ENCODE measurements at regions not wholly inside any gene's neighbourhood (a gene's known extent, or its start where the extent isn't known, plus 50 kb on each side); places are given as distances from the start of the nearest gene placed in this dataset.

GRCh38 chr12:19941096-19941495, 427.2 kb upstream of the PDE3A start:
- no peak for DNase-seq (ENCODE audit: extremely low read depth in 1 of 2, low read depth in 1 of 2)

DNA sequence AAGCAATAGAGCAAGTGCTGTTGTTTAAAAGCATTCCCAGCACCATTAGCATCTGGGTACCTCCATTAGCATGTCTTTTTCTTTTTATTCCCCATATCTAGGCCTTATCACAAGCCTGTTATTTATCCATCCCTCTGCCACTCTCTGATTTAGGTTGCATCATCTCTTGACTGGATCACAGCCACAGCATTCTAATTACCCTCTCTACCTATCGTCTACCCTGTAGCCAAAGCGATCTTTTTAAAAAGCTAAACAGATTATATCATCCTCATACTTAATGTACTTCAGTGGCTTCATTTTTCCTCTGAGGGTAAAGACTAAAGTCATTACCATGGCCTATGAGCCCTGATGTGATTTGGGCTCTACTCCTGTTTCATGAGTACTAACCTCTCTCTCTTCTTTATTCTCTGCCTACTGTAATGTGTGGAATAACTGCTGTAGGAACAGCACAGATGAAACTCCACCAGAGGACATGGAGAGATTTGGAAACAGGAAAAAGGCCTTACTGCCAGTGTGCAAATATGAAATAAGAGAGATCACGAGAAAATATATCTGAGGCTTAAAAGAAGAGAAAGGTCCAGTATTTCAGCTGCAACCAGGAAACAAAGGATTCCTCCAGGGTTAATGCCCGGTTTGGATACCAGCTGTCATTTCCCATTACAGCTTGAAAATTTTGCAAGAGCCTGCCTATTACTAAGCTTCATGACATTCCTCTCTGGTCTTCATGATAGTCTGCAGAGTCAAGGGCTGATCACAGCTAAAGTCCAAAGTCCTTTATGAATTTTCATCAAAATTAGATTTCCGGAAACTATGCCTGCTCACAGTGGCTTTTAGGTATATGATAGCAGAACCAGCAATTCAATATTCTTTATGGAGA, 422.5 kb upstream of the PDE3A start:
- no peak for DNase-seq (ENCODE audit: extremely low read depth in 1 of 2, low read depth in 1 of 2)

DNA sequence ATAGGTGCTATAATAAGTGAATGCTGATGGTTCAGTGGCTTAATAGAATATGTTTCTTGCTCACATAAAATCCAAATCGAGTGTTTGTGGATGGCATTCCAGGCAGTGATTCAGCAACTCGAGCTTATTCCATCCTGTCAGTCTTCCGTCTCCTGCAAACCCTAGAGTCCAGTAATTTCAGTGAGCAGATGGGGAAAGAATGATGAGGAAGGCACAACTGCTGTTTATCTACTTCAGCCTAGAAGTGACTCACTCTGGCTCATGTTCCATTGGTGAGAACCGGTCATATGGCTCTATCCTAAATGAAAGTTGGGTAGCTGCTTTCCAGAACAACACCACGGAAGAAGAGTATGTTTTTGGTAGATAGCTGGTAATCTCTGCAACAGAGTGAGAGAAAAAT, 421.8 kb upstream of the PDE3A start:
- no peak for DNase-seq (ENCODE audit: extremely low read depth in 1 of 2, low read depth in 1 of 2)

GRCh38 chr12:19947344-19947743, 421.0 kb upstream of the PDE3A start:
- DNase-seq (ENCODE audit: extremely low read depth in 1 of 2, low read depth in 1 of 2), result no peak

GRCh38 chr12:19951664-19952063, 416.7 kb upstream of the PDE3A start:
- no peak for DNase-seq (ENCODE audit: extremely low read depth in 1 of 2, low read depth in 1 of 2)

DNA sequence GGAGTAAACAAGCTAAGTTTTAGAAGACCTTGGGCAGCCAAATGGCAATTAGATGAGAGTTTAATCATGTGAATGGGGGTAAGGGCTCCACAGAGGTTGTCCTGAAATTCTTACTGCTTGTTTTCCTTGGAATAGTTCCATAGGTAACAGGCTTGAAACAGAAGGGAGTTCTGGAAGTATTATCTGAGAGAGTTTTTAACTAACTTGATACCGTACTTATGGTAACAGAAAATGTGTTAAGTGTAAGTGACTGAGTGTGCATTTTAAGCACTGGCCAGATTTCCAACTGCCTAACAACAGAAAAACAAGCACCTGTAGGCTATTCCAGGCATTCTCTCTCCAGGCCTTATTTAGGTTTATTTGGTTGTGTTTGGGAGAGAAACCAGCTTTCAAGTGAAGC, 414.6 kb upstream of the PDE3A start:
- DNase-seq (ENCODE audit: extremely low read depth in 1 of 2, low read depth in 1 of 2), result no peak

DNA sequence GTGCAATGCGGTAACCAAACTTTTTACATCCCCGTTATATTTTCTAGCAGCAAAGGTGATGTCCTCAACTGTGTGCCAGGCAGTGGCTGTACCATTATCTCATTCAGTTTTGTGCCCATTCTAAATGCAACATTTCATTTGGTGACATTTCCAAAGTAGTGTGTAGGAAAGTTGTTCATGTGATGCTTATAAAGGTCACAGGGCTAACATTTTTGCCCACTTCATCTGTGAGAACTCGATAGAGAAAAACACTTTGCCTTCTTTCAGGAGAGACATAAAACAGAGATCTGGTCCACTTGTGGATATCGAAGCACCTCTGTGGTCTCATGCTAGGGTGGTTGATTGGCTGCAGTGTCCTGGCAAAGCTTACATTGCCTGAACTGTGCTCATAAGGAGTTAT, 414.2 kb upstream of the PDE3A start:
- DNase-seq (ENCODE audit: extremely low read depth in 1 of 2, low read depth in 1 of 2), result no peak

DNA sequence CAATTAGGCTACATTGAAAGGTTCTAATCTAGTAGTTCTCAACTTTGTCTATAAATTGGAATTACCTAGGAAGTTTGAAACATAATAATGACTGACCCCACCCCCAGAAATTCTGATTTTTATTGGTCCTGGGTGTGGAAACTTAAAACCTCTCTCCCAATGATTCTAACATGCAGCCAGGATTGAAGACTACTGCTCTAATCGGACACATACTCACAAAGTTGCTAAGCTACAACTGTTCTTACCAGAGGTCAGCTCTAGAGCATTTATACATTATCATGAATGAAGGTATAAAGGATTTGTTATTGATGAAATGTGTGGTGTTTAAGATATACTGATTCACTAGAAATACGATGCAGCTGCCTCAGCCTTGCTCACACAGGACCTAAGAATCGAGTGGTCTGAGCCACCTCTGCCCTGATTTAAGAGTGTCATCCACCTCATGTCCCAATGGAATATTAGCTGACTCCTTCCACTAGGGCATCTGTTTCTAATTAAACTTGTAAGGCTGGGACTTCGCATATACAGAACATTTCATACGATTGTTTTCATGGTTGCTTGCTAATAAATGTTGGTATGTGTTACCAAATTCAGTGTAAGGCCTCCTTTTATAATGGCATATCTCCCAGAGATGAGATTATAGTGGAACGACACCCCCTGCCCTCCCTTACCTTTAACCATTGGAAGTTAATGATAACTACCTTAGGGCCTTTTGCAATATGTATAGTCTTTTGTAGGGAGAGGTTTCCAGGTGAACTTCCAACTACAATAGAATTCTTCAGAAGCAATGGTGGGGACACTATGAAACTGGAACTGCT, 410.8 kb upstream of the PDE3A start:
- no peak for DNase-seq (ENCODE audit: extremely low read depth in 1 of 2, low read depth in 1 of 2)

DNA sequence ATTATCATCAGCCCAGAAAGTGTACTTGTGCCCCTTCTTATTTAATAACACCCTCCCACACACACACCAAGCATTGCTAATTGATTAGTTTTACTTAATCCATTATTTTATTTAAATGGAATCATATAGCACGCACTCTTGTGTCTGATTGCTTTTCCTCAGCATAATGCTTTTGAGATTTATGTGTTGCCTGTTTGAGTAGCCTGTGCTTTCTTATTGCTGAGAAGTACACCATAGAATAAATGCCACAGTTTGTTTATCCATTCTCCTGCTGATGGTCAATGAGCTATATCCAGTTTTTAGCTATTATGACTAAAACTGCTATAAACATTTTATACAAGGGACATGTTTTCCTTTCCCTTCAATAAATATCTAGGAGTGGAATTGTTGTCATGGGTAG, 409.9 kb upstream of the PDE3A start:
- no peak for DNase-seq (ENCODE audit: extremely low read depth in 1 of 2, low read depth in 1 of 2)

DNA sequence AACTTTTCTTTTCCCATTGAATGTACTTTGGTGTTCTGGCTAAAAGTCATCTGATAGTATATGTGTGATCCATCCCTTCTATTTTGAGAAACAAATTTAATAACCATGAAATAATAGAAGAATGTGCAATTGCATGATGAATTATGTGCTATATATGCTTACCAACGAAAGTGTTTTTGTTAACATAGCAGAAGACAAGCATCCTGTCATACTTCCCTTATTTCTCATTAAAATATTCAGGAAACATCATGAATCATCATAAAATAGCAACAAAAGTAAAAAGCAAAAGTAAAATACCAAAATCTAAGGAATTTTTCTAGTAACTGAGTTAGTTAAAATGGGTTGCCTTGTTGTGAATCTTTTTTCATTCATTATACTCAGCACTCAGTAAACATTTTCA, 409.0 kb upstream of the PDE3A start:
- DNase-seq (ENCODE audit: extremely low read depth in 1 of 2, low read depth in 1 of 2), result no peak

DNA sequence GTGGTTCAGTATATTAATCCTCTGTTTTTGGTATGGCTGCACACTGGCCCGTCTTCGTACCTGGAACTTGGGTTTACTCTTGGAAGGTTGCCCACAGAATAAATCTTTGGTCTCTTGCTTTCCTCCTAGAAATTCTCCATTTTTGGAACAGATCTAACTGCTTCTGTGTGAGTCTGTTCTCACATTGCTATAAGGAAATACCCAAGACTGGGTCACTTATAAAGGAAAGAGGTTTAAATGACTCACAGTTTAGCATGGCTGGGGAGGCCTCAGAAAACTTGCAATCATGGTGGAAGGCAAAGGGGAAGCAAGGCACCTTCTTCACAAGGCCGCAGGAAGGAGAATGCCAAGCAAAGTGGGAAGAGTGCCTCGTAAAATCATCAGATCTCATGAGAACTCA, 407.8 kb upstream of the PDE3A start:
- DNase-seq (ENCODE audit: extremely low read depth in 1 of 2, low read depth in 1 of 2), result no peak

- DNase-seq (ENCODE audit: extremely low read depth in 1 of 2, low read depth in 1 of 2), result no peak
Observed at GRCh38 chr12:19962192-19962591, 406.1 kb upstream of the PDE3A start.

DNA sequence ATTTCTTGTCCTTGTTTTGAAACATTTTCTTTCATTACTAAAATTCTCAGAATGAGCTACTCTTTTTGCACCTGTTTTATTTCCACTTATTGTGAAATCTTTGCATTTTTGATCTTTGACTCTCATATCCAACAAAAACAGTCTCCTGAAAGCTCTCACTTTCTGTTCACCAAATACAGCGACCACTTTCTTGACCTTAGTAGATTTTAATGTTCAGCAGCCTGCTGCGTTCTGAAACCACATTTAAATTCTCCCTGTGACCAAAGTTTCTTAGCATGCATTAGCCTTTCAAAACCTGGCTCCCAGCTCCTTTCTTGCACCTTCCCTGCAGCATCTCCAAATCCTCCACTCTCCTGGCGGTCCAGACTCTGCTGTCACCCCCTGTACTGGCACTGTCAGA, 404.4 kb upstream of the PDE3A start:
- no peak for DNase-seq (ENCODE audit: extremely low read depth in 1 of 2, low read depth in 1 of 2)

- DNase-seq (ENCODE audit: extremely low read depth in 1 of 2, low read depth in 1 of 2), result no peak
Observed at GRCh38 chr12:19964549-19964948, 403.8 kb upstream of the PDE3A start.

- DNase-seq (ENCODE audit: extremely low read depth in 1 of 2, low read depth in 1 of 2), result no peak
Observed at GRCh38 chr12:19965196-19966038, 402.9 kb upstream of the PDE3A start.

- DNase-seq (ENCODE audit: extremely low read depth in 1 of 2, low read depth in 1 of 2), result no peak
Observed at GRCh38 chr12:19967001-19967400, 401.3 kb upstream of the PDE3A start.

- DNase-seq (ENCODE audit: extremely low read depth in 1 of 2, low read depth in 1 of 2), result no peak
Observed at GRCh38 chr12:19967431-19967830, 400.9 kb upstream of the PDE3A start.

DNA sequence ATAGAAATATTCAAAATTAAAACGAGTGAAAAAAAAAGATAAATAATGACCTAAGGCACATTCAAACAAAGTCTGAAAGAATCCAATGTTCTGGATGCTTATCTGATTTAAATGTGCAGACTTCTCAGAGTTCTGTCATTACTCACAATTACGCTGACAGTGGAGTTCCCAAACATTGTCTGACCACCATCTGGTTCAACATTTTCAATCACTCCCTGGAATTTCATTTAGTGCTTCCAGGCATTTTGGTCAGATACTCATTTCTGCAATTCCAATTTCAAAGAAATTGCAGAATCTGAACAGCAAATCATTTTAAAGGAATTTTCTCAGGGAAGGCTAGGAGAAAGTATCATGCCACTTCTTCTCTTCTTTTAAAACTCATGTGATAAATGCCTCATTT, 398.2 kb upstream of the PDE3A start:
- DNase-seq (ENCODE audit: extremely low read depth in 1 of 2, low read depth in 1 of 2), result no peak

DNA sequence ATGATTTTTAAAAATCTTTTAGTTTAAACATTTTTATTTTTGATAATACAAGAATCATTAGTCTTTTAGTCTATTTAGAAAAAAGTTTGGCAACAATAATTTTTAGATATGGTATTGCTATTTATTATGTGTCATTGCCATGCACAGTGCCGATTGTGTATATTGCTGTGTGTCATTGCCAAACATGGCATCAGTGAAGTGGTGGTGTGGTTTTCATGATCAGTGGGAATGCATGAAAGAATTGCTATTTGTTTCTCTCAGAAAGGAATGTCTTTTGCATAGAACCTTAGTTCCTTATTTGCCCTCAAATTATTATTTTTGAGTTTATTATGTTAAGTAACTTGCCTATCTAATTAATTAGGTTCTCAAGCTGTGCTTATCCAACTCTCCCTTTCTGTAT, 397.5 kb upstream of the PDE3A start:
- no peak for DNase-seq (ENCODE audit: extremely low read depth in 1 of 2, low read depth in 1 of 2)

DNA sequence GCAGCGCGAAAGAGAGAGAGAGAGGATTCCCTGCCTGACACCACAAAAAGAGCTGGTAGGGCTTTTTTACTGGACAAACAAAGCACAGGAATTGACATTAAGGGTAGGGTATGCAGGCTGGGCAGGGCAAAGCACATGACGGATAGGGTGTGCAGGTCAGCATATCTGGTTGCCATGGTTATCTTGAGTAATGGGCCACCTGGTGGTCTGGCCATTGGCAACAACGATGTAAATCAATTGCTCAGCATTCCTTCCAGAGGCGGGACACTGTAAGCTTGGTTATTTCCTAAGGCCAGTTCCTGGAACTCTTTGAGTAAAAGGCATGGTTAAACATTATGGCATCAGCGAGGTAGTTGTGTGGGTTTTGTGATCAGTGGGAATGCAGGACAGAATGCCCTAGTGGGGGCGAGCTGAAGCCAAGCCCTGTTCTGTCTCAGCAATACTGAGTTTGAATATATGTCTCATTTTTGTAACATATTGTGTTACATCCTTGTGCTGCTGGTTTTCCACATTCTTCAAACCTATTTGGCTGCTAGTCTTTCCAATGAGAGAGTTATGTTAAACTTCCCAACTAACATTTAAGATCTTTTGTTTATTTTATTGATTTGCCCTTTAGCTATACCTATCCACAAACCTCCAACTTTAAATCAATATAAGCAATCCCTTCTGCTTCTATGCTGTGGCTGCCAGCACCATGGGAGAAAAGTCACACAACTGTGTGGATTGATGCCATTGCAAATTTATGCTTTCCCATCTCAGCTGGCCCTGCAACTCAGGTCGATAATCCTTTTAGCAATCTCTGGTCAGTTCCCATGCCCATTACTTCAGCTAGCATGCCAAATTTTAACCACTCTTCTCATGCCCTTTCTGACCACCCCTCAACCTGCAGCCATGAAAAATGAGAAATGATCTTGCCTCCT, 396.7 kb upstream of the PDE3A start:
- no peak for DNase-seq (ENCODE audit: extremely low read depth in 1 of 2, low read depth in 1 of 2)
